ENCODE measurements at regions not wholly inside any gene's neighbourhood (a gene's known extent, or its start where the extent isn't known, plus 50 kb on each side); places are given as distances from the start of the nearest gene placed in this dataset.

DNA sequence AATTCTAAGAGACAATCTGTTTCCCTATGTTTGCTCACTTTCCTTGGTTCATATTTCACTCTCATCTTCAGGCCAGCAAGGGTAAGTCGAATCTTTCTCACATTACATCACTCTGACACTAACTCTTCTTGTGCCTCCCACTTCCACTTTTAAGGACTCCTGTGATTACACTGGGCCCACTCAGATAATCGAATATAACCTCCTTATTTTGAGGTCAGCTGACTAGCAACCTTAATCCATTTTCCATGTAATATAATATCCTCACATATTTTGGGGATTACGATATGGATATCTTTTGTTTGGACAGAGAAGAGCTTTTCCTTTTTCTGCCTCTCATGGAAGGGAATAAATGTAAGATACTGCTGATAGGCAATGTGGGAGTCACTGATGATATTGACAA, 2015.7 kb upstream of the LRRTM1 start:
- H4K20me1 ChIP-seq (ENCODE audit: low read depth, low read length), result no peaks in the 10 kb centered on the region
- H3K36me3 ChIP-seq (ENCODE audit: low read length), result no peaks in the 10 kb centered on the region
- H2AFZ ChIP-seq (ENCODE audit: low read depth, low read length, severe bottlenecking), result no peak overlapping the region

GRCh38 chr2:82317012-82317411, 2012.5 kb upstream of the LRRTM1 start:
- Histone ChIP-seq H3K9me3 (ENCODE audit: insufficient read depth, low read length) (no peaks in the 10 kb centered on the region), H4K20me1 (ENCODE audit: low read depth, low read length) (no peaks in the 10 kb centered on the region), H3F3A (ENCODE audit: insufficient read depth) (no peaks in the 10 kb centered on the region), H3K27me3 (ENCODE audit: low read length) (no peaks in the 10 kb centered on the region), H3K9me2 (replicated peaks; ENCODE audit: insufficient read depth, low read length) (no peaks in the 10 kb centered on the region), H3K4me2 (ENCODE audit: low read depth, low read length, poor library complexity, severe bottlenecking) (no peak overlapping the region), H3K79me2 (ENCODE audit: insufficient read depth, low read length) (no peaks in the 10 kb centered on the region), H3K9ac (ENCODE audit: low read length) (no peak overlapping the region), H3K36me3 (ENCODE audit: low read length) (no peaks in the 10 kb centered on the region), H3K4me3 (ENCODE audit: insufficient read depth, low read length, poor library complexity, severe bottlenecking) (no peak overlapping the region), H2AFZ (ENCODE audit: low read depth, low read length, severe bottlenecking) (no peak overlapping the region), H3K27ac (ENCODE audit: low read depth, low read length) (no peak overlapping the region)
- TF ChIP-seq CTCF (IDR thresholded peaks at IDR 0.05; ENCODE audit: insufficient read depth, low read length, poor library complexity, severe bottlenecking) (no peak), EZH2phosphoT487 (conservative IDR thresholded peaks at IDR 0.05; ENCODE audit: low read length) (no peak)

More for the DNA sequence above, 2015.7 kb upstream of the LRRTM1 start:
- Histone ChIP-seq H3K9me3 (ENCODE audit: insufficient read depth, low read length) (no peaks in the 10 kb centered on the region), H3K27ac (ENCODE audit: low read depth, low read length) (no peak overlapping the region), H3K4me2 (ENCODE audit: low read depth, low read length, poor library complexity, severe bottlenecking) (no peak overlapping the region), H3F3A (ENCODE audit: insufficient read depth) (no peaks in the 10 kb centered on the region), H3K79me2 (ENCODE audit: insufficient read depth, low read length) (no peaks in the 10 kb centered on the region), H3K9ac (ENCODE audit: low read length) (no peak overlapping the region), H3K9me2 (replicated peaks; ENCODE audit: insufficient read depth, low read length) (no peaks in the 10 kb centered on the region), H3K4me3 (ENCODE audit: insufficient read depth, low read length, poor library complexity, severe bottlenecking) (no peak overlapping the region), H3K27me3 (ENCODE audit: low read length) (no peaks in the 10 kb centered on the region)
- TF ChIP-seq EZH2phosphoT487 (conservative IDR thresholded peaks at IDR 0.05; ENCODE audit: low read length) (no peak), CTCF (IDR thresholded peaks at IDR 0.05; ENCODE audit: insufficient read depth, low read length, poor library complexity, severe bottlenecking) (no peak)

DNA sequence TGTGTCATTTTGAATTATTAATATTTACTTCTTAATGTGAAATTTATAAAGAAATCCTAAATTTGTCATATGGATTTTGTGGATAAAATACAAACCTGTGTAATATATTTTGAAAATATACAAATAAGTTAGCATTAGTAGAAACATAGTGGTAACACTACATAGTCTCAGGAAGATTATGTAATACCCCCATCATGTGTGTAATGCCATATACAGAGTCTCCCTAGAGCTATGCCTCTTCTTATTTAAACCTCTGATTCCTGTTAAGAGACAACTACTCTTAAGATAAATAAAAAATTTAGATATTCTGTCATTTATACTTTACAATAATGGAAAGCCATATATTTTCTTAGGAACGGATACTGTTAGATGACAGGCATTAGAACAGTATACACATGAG, 2012.0 kb upstream of the LRRTM1 start:
- TF ChIP-seq CTCF (IDR thresholded peaks at IDR 0.05; ENCODE audit: insufficient read depth, low read length, poor library complexity, severe bottlenecking), result no peak
- no peak for TF ChIP-seq EZH2phosphoT487 (conservative IDR thresholded peaks at IDR 0.05; ENCODE audit: low read length)
- Histone ChIP-seq H3K27me3 (ENCODE audit: low read length) (no peaks in the 10 kb centered on the region), H3K27ac (ENCODE audit: low read depth, low read length) (no peak overlapping the region), H3K4me3 (ENCODE audit: insufficient read depth, low read length, poor library complexity, severe bottlenecking) (no peak overlapping the region), H3F3A (ENCODE audit: insufficient read depth) (no peaks in the 10 kb centered on the region), H2AFZ (ENCODE audit: low read depth, low read length, severe bottlenecking) (no peak overlapping the region), H4K20me1 (ENCODE audit: low read depth, low read length) (no peaks in the 10 kb centered on the region), H3K9me3 (ENCODE audit: insufficient read depth, low read length) (no peaks in the 10 kb centered on the region), H3K9ac (ENCODE audit: low read length) (no peak overlapping the region), H3K36me3 (ENCODE audit: low read length) (no peaks in the 10 kb centered on the region), H3K9me2 (replicated peaks; ENCODE audit: insufficient read depth, low read length) (no peaks in the 10 kb centered on the region), H3K4me2 (ENCODE audit: low read depth, low read length, poor library complexity, severe bottlenecking) (no peak overlapping the region), H3K79me2 (ENCODE audit: insufficient read depth, low read length) (no peaks in the 10 kb centered on the region)

All from SU-DHL-6 (cell line).